GM18511 (cell line): ENCODE measurements at regions not wholly inside any gene's neighbourhood (a gene's known extent, or its start where the extent isn't known, plus 50 kb on each side); places are given as distances from the start of the nearest gene placed in this dataset.

Experiments used
- ATAC-seq: cut with Tn5 transposase; IDR thresholded peaks from one replicate; pipeline ENCODE4 v1.9.1; 2021; ENCODE audit warnings: mild to moderate bottlenecking, moderate library complexity; ENCODE audit not compliant: unreplicated experiment

- no peak for ATAC-seq
These were observed 54.4 kb downstream of the NIBAN1 start for GRCh38 chr1:184919892-184920291.

- ATAC-seq, result no peak
These were observed 58.7 kb downstream of the NIBAN1 start for GRCh38 chr1:184915463-184916090.

GRCh38 chr1:184914149-184914548 lies 60.2 kb downstream of the NIBAN1 start:
- ATAC-seq, result no peak

- no peak for ATAC-seq
These were observed 61.9 kb downstream of the NIBAN1 start for GRCh38 chr1:184912392-184912791.

- ATAC-seq, result no peak
These were observed 62.5 kb downstream of the NIBAN1 start for GRCh38 chr1:184911830-184912229.

GRCh38 chr1:184911103-184911745 lies 63.1 kb downstream of the NIBAN1 start:
- no peak for ATAC-seq

GRCh38 chr1:184910691-184911091 lies 63.6 kb downstream of the NIBAN1 start:
- no peak for ATAC-seq

GRCh38 chr1:184910005-184910404 lies 64.3 kb downstream of the NIBAN1 start:
- no peak for ATAC-seq

GRCh38 chr1:184909019-184909418 lies 65.3 kb downstream of the NIBAN1 start:
- ATAC-seq, result no peak

GRCh38 chr1:184908506-184908905 lies 65.8 kb downstream of the NIBAN1 start:
- no peak for ATAC-seq

- ATAC-seq, result no peak
These were observed 66.8 kb downstream of the NIBAN1 start for GRCh38 chr1:184907500-184907899.

GRCh38 chr1:184906761-184907160 lies 67.5 kb downstream of the NIBAN1 start:
- no peak for ATAC-seq

GRCh38 chr1:184905601-184906322 lies 68.5 kb downstream of the NIBAN1 start:
- no peak for ATAC-seq

- no peak for ATAC-seq
These were observed 71.1 kb downstream of the NIBAN1 start for GRCh38 chr1:184903111-184903692.

- ATAC-seq, result no peak
These were observed 73.8 kb downstream of the NIBAN1 start for GRCh38 chr1:184900507-184900906.

GRCh38 chr1:184896000-184896399 lies 78.3 kb downstream of the NIBAN1 start:
- ATAC-seq, result no peak

- ATAC-seq, result no peak
These were observed 79.2 kb downstream of the NIBAN1 start for GRCh38 chr1:184895086-184895485.

- ATAC-seq, result no peak
These were observed 80.6 kb downstream of the NIBAN1 start for GRCh38 chr1:184893695-184894094.

- ATAC-seq, result peak; percentile 76
These were observed 82.2 kb downstream of the NIBAN1 start for GRCh38 chr1:184892116-184892515.

GRCh38 chr1:184891440-184891839 lies 82.9 kb downstream of the NIBAN1 start:
- no peak for ATAC-seq

- ATAC-seq, result peak; percentile 23
These were observed 83.8 kb downstream of the NIBAN1 start for GRCh38 chr1:184890539-184890973.

- ATAC-seq, result no peak
These were observed 84.4 kb downstream of the NIBAN1 start for GRCh38 chr1:184889902-184890301.
